ENCODE measurements at regions not wholly inside any gene's neighbourhood (a gene's known extent, or its start where the extent isn't known, plus 50 kb on each side); places are given as distances from the start of the nearest gene placed in this dataset.

DNA sequence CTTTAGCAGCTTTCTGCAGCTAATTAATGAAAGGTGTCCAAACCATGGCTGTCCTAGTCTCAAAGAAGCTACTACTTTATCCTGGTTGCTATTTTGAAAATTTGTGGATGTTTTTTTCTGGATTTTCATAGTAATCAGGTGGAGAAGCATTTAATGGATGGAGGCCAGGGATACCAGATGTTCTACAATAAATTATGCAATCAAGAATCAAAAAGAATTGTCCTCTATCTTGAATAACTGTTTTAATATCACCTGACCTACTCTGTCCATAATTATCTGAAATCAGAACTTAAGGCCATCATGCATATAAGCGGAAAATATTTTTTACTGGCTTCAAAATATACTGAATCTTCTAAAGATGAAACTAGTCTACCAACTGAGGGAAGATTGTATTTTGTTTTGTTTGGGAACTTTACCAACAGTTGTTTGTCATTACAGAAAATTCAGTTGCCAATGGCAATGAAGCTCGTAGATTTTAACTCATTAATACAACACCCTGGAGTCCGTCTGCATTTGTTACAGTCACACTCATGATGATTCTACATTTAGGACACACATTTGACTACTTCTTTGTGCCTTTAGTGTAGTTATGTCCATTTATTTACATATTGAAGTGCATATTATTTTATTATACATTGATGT, 762.3 kb upstream of the GRM7 start:
- DNase-seq (ENCODE audit: low read depth), result no peak

DNA sequence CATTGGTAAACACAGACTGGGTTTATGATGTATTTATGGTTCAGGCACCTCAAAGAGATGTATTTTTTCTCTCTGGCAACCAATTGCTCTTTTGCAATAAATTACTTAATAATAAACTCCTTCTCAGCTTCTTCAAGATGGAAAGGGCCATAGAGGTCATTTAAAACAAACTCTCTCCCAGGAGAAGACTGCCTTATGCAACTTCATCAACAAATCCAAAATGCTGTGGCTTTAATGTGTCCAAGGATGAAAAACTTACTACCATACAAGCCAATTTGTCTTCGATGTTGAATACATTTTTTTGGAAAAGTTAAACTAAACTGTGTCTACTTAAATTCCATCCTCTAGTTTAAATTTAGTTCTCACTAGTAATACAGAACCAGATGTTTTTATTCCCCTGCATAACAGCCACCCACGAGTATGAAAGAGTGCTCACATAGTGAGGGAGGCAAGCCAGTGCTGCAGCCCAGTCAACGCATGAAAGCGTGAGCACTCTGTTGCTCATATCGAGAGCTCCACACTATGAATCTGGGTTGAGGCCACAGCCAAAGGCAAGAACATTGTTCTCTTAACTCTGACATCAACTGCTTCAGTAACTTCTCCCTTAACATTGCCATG, 761.3 kb upstream of the GRM7 start:
- no peak for DNase-seq (ENCODE audit: low read depth)

DNA sequence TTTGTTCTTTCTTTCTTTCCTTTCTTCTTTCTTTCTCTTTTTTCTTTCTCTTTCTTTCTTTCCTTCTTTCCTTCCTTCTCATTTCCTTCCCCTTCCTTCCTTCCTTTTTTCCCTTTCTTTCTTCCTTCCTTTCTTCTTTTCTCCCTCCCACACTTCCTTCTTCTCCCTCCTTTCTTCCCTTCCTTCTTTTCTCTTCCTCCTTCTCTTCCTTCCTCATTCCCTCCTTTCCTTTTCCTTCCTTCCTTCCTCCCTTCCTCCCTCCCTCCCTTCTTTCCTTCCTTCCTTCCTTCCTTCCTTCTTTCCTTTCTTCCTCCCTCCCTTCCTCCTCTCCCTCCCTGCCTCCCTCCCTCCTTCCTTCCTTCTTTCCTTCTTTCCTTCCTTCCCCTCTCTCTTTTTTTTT, 755.7 kb upstream of the GRM7 start:
- no peak for DNase-seq (ENCODE audit: low read depth)

DNA sequence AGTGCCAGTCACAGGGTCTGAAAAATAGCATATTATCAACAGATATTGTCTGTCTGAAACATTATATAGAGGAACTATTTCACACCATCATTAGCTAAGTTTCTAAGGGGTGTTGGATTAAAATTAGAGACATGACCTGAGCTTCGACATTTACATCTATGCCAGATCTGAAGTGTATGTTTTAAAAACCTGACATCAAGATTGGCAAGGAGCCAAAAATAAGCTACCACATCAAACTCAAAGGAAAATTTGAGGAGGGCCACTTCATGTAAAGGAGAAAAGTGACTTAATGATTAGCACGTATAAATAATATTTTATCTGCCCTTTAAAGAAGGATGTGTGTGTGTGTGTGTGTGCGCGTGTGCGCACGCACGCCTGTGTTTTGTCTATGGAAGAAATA, 752.0 kb upstream of the GRM7 start:
- DNase-seq (ENCODE audit: low read depth), result no peak

DNA sequence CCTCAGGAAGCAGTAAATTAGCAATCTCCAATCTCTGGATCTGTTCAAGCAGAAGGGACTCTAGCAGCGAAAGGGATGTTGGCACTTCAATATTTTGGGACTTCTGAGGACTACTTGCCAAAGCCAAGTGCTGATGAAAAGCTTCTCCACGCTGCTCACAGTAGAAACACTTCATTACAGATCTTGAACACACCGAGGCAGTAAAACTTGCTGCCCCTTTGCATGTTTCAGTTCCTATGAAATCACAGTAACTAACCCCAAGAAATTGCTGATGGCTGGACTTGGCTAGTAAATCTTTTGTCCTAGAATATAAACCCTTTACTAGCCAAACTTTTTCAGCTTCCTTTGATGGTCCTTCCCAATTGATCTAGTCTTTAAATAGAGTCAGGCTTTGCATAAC, 750.5 kb upstream of the GRM7 start:
- no peak for DNase-seq (ENCODE audit: low read depth)

DNA sequence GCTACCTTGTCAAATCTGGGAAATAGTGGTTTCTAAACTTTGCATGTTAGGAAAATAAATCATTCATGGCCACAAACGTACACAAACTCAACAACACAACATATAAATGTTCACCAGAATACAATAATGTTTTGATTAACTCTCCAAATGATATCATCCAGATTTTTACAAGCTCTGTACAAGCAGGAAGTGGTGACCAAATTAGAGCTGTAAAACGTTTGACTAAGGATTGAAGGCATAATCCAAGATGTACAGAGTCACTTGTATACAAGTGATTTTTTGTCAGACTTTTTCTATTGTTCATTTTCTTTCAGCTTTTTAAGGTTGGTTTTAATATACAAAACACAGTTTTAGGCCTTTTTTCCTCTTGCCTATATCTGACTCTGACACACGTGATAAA, 748.4 kb upstream of the GRM7 start:
- no peak for DNase-seq (ENCODE audit: low read depth)

DNA sequence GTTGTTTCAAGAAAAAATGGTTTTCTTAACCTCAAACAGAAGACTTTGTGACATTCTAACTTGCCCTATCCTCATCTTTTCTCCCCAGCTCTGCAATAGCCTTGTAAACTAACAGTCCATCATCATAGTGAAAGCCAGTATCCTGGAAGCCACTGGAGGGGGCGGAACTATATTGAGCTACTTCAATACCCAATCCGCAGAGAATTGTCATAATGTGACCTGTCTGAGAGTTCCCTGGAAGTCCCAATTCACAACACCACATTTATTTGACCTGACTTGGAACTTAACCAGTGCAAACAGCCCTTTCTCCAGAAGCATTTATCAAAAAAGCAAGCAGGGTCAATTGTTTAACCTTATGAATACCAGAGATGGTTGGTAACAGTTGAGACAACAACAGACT, 747.6 kb upstream of the GRM7 start:
- no peak for DNase-seq (ENCODE audit: low read depth)

DNA sequence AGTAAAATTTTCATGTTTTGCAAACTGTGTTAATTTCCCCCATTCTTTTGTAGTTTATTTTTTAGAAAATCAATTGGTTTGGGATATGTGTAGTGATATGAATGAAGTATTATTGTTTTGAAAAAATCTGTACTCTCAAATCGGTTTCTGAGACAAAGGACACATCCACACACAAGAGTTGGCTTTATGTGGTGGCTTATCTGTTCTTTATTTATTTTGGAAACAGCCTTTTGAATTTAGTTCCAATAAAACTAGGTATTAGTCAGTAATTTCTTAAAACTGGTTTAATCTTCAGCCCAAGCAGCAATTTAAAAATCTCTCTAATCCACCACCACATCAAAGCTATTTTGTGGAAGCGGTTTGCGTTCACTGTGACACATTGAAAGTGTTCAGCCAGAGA, 741.5 kb upstream of the GRM7 start:
- no peak for DNase-seq (ENCODE audit: low read depth)

DNA sequence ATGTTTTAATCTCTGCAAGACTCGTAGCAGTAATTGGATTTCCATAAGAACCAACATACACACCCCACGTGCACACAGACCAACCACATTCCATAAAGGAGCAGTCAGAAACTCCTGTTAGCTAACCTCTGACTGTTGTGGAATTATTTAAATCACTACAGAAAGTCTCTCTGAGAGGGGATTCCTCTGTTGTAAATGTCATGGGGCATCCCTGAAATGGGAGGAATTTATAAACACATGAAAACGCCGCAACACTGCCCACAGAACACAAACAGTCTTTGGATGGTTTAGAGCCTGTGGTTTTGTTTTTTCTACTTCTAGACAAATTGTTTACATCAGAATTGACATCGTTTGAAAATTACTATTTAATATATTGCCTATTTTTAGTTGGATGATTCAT, 740.1 kb upstream of the GRM7 start:
- DNase-seq (ENCODE audit: low read depth), result no peak

DNA sequence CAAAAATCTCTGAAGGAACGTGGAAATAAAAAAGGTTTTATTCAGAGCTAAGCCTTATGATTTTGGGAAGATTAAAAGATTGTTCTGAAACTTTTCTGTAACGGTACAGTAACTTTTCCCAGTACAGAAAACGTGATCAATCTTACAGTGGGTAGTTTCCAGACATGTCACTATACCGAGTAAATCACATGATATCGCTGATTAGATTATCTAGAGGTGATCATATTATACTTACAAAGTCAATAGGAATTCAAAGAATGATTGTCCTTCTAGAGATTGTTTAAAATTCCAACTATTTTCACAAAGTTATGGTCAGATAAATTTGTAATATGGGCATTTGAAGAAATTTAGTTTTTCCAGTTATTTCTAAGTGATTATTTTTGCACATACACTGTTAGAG, 736.0 kb upstream of the GRM7 start:
- no peak for DNase-seq (ENCODE audit: low read depth)

DNA sequence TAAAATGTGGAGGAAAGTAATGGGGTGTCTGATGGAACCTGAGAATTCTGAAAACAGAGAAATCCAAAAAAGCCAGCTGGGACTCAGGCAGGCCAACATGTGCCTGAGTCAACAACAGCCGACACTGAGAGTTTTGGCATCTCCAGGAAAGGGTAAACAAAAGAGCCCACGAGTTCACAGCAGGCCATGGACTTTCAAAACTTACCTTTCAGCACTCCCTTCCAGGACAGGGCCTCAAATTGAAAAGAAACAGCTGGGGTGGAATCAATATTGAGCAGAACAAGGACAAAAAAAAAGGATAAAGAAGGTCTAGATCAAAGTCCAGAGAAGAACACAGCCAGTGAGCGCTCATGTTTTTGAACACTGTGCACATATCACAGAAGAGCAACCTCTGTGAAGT, 735.4 kb upstream of the GRM7 start:
- DNase-seq (ENCODE audit: low read depth), result no peak

DNA sequence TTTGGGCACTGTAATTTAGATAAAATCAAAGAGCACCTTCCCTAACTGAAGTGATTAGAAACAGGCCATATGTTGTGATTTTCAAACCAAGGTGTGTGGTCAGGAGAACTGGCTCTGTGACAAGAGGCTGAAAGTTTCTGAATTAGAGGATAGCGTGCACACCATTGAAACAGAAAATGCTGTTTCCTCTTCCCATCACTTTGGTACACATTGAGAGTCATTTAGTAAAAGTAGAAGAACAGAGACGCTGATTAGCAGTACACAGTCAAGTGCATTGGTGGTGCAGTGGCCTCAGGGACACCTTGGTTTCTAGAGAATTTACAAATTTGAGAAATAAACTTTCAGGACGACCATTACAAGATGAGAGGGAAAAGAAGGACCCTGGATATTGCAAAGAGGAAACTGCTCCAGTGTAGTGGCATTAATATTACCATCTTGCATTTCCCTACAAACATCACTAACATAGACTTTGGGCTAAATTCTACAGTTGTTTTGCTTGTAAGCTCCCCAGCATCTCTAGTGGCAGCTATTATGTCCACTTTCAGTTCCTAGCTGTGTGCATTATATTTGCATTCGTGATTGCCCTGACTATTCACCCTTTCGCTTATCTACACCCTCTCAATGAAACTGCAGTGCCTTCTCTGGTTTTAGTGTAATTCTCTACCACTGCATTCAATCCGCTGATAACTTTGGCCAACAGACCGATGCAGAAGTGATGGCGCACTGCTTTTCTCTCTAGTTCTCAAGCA, 728.1 kb upstream of the GRM7 start:
- no peak for DNase-seq (ENCODE audit: low read depth)

DNA sequence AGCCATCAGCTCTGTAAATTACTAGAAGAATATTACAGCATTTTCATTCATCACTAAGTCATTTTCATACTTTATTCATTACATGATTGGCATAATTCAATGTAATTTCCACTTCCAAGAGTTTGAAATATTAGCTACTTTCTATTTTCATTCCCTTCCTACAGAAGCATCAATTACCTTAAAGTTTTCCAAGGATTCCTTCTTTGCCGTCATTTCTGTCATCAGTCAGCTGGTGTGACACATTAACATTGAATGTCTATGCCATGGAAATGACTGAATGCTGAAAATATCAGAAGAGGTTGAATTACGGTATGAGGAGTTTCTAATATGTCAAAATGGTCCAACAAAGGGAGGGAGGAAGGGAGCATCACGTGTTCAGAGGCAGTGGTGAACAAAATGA, 718.2 kb upstream of the GRM7 start:
- no peak for DNase-seq (ENCODE audit: low read depth)

DNA sequence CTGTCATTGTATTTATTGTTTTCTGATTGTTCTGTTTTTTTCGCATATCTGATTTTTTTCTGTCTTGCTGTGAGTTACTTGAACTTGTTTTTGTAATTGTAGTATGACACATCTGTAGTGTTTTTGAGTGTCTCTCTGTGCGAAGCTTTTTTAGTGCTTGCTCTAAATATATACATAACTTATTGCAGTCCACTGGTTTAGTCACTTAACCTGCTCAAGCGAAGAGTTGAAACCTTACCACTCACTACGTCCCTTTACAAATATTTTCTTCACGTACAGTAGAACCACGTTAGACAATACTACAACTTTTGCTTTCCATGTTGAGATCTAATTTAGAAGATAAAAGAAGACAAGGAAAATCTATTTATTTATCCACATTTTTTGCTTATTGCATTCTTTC, 713.0 kb upstream of the GRM7 start:
- no peak for DNase-seq (ENCODE audit: low read depth)

DNA sequence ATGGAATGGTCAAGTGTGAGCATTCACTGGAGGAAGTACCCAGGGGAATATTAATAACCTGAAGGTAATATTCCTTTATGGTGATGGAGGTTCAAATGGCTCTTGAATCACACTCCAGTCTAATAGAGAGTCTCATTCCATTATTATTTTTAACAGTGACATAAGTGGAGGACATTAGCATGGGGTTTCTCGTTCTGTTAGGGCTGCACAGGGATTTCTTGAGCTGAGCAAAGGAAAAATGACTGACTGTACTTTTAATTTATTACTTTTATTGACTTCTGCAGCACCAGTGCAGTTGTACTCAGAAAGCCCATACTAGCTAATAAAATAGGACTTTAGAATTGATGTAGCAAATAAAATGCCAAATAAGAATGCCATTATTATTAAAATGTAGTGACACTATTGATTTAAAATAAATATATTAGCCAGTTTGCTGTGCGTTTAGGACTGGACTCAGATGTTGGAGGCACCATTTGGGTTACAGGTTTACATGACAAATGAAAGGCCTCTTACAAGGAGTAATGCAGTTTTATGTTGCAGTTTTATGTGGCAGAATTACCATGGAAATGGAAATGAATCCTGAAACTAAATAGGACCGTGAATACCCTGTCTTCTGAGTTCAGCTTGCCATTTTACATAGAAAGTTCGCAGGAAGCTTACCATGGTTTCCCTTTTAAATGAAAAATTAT, 705.1 kb upstream of the GRM7 start:
- DNase-seq (ENCODE audit: low read depth), result no peak

DNA sequence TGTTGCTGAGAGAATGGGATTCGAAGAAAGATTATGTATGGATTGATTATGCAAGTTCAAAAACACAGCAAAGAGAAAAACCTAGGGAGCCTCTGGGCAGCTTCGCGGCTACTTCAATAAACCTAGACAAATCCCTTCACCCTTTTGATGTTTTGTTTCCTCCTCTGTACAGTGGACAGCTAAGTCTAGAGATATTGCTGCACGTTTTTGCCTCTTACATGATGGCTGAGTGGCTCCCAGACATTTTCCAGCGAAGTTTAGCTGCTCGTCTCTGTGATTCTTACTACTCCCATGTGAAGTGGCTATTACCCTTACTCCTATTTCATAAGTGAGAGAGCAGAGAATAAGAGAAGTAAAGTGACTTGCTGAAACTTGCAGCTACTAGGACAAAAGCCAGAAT, 695.0 kb upstream of the GRM7 start:
- DNase-seq (ENCODE audit: low read depth), result no peak

DNA sequence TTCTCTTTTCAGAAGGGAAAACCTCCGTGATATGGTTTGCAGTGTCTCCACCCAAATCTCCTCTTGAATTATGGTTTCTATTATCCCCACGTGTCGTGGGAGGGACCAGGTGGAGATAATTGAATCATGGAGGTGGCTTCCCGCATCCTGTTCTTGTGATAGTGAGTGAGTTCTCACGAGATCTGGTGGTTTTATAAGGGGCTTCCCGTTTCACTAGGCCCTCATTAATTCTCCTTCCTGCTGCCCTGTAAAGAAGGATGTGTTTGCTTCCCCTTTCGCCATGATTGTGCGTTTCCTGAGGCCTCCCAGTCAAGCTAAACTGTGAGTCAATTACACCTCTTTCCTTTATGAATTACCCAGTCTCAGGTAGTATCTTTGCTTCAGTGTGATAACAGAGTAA, 692.7 kb upstream of the GRM7 start:
- DNase-seq (ENCODE audit: low read depth), result no peak

DNA sequence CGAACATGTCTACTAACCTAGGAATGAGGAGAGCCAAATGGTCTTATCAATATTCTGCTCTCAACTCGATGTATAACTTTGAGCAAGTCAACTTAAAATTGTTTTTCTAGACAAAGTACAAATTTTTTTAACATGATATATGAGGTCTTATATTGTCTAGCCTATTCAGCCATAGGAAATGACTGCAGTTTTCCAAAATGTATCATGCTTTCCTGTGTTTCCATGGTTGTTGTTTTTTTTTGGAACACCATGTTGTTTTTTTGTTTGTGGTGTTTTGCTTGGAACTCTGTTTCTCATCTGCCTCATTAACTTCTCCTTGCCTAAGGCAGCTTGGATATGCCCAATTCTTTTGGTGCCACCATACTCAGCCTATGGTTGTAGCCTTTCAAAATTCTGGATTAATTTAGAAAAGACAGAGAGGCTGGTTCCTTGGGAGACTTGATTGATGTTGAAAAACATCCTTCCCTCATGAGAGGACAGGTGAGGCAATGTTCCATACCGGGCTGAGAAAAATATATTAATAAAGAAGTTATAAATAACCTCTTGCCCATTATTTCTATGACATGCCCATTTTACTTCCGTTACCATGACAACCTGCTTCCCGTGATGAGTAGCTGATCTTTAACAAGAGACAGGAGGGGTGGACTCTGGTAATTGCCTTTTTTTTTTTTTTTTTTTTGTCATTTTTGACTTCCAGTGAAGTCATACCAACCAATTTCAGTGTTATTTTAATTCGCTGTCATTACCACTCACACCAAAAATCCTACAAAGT, 687.9 kb upstream of the GRM7 start:
- no peak for DNase-seq (ENCODE audit: low read depth)

DNA sequence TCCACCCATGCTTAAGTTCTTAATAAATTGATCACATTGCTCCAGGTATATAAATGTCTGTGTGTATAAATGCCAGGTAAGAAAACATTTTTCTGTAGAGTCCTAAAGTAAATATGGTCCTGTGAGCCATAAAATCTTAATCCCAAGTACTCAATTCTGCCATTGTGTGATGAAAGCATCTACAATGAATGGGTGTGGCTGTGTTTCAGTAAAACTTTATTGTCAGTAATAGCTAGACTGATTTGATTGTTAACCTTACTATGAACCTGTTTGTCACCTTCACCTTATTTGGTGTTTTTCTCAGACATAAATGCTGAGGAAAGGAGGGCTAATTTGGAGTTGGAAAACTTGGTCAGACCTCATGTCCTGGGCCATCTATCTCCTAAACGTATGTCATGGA, 683.5 kb upstream of the GRM7 start:
- DNase-seq (ENCODE audit: low read depth), result no peak

DNA sequence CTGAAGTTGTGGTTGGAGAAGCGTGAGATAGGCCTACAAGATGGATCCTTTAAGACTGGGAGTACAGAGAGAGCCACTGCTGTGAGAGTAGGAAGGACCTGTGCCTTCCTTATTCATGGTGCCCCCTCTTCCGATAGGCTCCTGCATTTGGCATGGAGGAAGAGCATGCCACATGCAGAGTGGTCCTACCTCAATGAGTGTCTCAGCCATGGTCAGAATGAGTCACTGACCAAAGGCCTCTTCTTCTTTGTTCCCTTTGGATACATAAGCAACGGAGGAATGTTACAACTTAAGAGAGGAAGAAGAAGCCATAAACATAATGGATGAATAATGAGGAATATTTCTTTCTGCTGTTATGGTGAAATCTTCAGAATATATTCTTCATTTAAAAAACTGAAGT, 681.2 kb upstream of the GRM7 start:
- peak; percentile 31 for DNase-seq (ENCODE audit: low read depth)

DNA sequence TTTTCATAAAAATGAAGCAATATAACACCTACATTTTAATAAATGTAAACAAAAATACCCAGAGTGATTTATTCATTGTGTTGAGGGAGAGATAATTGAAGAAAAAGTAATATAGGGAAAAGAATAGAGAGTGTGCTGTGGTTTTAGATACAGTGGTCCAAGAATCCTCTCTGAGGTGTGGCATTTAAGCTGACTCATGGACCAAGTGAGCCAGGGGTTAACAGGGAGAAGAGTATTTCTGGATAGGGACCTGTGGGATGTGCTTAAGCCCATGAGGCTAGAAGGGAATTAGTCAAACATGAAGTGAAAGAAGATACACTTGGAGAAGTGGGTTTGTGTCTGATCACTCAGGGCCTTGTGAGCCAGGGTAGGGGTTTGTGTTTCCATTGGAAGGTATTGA, 680.7 kb upstream of the GRM7 start:
- DNase-seq (ENCODE audit: low read depth), result no peak

DNA sequence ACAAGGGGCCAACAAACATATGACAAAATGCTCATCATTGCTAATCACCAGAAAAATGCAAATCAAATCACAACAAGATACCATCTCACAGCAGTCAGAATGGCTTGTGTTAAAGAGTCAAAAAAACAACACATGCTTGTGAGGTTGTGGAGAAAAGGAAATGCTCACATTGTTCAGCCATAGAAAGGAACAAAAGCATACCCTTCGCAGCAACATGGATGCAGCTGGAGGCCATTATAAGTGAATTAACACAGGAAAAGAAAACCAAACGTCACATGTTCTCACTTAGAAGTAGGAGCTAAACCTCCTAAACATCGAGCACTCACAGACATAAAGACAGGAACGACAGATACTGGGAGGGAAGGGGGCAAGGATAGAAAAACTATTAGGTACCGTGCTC, 678.4 kb upstream of the GRM7 start:
- DNase-seq (ENCODE audit: low read depth), result no peak

Data from non-pigmented ciliary epithelial cell (primary cell).